ENCODE measurements at regions not wholly inside any gene's neighbourhood (a gene's known extent, or its start where the extent isn't known, plus 50 kb on each side); places are given as distances from the start of the nearest gene placed in this dataset.

DNA sequence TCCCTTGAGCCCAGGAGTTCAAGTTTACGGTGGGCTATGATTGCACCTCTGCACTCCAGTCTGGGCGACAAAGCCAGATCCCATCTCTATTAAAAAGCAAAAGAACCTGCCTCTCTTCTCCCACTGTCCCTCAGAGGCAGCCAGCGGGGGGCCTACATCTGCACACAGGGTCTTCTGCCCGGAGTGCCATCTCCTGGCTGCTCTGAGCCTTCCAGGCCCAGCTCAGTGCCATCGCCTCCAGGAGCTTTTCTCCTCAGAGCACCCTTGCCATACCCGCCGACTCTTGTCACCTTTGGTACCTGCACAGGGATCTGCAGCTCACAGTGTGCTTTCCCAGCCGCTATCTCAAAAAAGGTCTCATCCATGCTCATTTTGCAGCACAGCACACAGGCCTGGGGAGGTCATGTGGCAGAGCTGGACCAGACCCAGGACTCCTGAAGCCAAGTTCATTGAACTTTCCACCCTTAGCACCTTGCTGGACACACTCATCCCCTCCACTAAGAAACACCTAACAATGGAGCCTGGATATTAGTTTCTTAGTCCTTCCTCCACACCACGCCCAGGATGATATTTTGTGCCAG, 186.3 kb downstream of the HAUS1 start:
- TF ChIP-seq, protein P1, sequence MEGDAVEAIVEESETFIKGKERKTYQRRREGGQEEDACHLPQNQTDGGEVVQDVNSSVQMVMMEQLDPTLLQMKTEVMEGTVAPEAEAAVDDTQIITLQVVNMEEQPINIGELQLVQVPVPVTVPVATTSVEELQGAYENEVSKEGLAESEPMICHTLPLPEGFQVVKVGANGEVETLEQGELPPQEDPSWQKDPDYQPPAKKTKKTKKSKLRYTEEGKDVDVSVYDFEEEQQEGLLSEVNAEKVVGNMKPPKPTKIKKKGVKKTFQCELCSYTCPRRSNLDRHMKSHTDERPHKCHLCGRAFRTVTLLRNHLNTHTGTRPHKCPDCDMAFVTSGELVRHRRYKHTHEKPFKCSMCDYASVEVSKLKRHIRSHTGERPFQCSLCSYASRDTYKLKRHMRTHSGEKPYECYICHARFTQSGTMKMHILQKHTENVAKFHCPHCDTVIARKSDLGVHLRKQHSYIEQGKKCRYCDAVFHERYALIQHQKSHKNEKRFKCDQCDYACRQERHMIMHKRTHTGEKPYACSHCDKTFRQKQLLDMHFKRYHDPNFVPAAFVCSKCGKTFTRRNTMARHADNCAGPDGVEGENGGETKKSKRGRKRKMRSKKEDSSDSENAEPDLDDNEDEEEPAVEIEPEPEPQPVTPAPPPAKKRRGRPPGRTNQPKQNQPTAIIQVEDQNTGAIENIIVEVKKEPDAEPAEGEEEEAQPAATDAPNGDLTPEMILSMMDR (conservative IDR thresholded peaks at IDR 0.05) = no peak
- no peak for TF ChIP-seq EZH2 (IDR thresholded peaks at IDR 0.05; ENCODE audit: low read depth)
